Loucy (cell line): ENCODE measurements at regions not wholly inside any gene's neighbourhood (a gene's known extent, or its start where the extent isn't known, plus 50 kb on each side); places are given as distances from the start of the nearest gene placed in this dataset.

Experiments used
- H2AFZ ChIP-seq: fragments of 200-600 bp; sonication (generic); 2 replicates; pipeline ENCODE4 v1.6.0; 2016; ENCODE audit warnings: antibody characterized with exemption, mild to moderate bottlenecking, low read length, moderate library complexity
- H3F3A ChIP-seq: fragments of 200-600 bp; 2 replicates; pipeline ENCODE4 v1.6.0; 2016; ENCODE audit warnings: antibody characterized with exemption, low read depth, mild to moderate bottlenecking
- H3K27me3 ChIP-seq: fragments of 200-600 bp; sonication (generic); 2 replicates; pipeline ENCODE4 v1.6.1; 2014; ENCODE audit warnings: low read length, mild to moderate bottlenecking; ENCODE audit not compliant: insufficient read depth, poor library complexity, severe bottlenecking
- H3K36me3 ChIP-seq: fragments of 200-600 bp; sonication (generic); 2 replicates; pipeline ENCODE4 v1.6.1; 2016; ENCODE audit warnings: low read length; ENCODE audit not compliant: insufficient read depth
- H3K4me1 ChIP-seq: fragments of 200-600 bp; sonication (generic); 2 replicates; pipeline ENCODE4 v1.5.1; 2014; ENCODE audit warnings: low read length, mild to moderate bottlenecking; ENCODE audit not compliant: insufficient read depth, poor library complexity, severe bottlenecking
- H3K4me2 ChIP-seq: fragments of 200-600 bp; sonication (generic); 2 replicates; pipeline ENCODE4 v1.6.0; 2014; ENCODE audit warnings: antibody characterized with exemption, low read length, low read depth, mild to moderate bottlenecking; ENCODE audit not compliant: poor library complexity, severe bottlenecking
- H3K4me3 ChIP-seq: fragments of 200-600 bp; sonication (generic); 2 replicates; pipeline ENCODE4 v1.5.1; 2014; ENCODE audit warnings: low read length, mild to moderate bottlenecking, mixed read lengths; ENCODE audit not compliant: poor library complexity, severe bottlenecking
- H3K79me2 ChIP-seq: fragments of 200-600 bp; sonication (generic); 2 replicates; pipeline ENCODE4 v1.6.1; 2014; ENCODE audit warnings: low read length; ENCODE audit not compliant: insufficient read depth
- H3K9ac ChIP-seq: fragments of 200-600 bp; sonication (generic); 2 replicates; pipeline ENCODE4 v1.6.0; 2014; ENCODE audit warnings: mild to moderate bottlenecking, low read depth, low read length, moderate library complexity; ENCODE audit not compliant: poor library complexity, severe bottlenecking
- H3K9me2 ChIP-seq: fragments of 200-600 bp; sonication (generic); replicated peaks from 2 replicates; pipeline ENCODE4 v1.6.1; 2016; ENCODE audit warnings: low read depth, low read length, mixed read lengths
- H3K9me3 ChIP-seq: fragments of 200-600 bp; sonication (generic); 2 replicates; pipeline ENCODE4 v1.6.1; 2014; ENCODE audit warnings: mild to moderate bottlenecking, antibody characterized with exemption, low read length, low read depth; ENCODE audit not compliant: insufficient read depth
- H4K20me1 ChIP-seq: fragments of 200-600 bp; sonication (generic); 2 replicates; pipeline ENCODE4 v1.6.0; 2014; ENCODE audit warnings: antibody characterized with exemption, low read length, mild to moderate bottlenecking; ENCODE audit not compliant: insufficient read depth, poor library complexity, severe bottlenecking
- CTCF ChIP-seq: fragments of 200-600 bp; sonication (generic); conservative IDR thresholded peaks from 2 replicates; pipeline ENCODE4 v1.5.1; 2014; ENCODE audit warnings: mild to moderate bottlenecking, antibody characterized with exemption, low read length
- EZH2phosphoT487 ChIP-seq: fragments of 200-600 bp; IDR thresholded peaks from 2 replicates; pipeline ENCODE4 v1.6.1; 2018; ENCODE audit warnings: antibody characterized with exemption, mild to moderate bottlenecking, moderate library complexity, borderline replicate concordance

DNA sequence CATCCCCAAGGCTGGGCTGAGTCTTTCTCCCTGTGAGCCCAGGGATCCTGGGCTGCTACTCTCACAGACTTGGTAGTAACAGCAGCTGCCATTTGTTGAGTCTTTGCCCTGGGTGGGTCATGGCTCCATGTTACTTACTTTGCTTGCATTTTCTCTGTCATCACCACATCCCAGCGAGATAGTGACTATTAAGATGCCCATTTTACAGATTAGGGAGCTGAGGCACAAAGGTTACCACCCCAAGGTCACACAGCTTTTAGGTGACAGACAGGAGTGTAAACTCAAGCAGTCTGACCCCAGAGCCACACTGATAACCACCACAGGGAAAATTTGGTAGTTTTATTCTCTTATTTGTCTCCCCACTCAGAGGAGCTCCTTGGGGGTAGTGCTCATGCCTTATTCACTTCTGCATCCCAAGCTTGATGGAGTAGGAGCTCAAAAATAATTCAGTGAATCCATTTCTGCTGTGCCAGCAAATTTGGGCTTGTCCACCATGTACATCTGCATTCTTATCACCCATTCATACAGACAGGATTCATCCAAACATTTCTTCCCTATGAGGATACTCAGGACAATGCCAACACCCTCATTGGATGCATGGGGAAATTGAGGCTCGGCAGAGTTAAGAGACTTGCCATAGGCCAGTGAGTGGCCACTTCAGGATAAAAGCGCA lies 263.2 kb downstream of the CBLN1 start:
- Histone ChIP-seq H3K9ac (no peak overlapping the region), H3K9me2 (no peaks in the 10 kb centered on the region), H3K4me2 (no peak overlapping the region), H3K9me3 (no peaks in the 10 kb centered on the region), H3K4me1 (no peaks in the 10 kb centered on the region), H3K79me2 (no peaks in the 10 kb centered on the region), H2AFZ (no peak overlapping the region), H4K20me1 (no peaks in the 10 kb centered on the region), H3K36me3 (no peaks in the 10 kb centered on the region), H3K4me3 (no peak overlapping the region), H3K27me3 (no peaks in the 10 kb centered on the region), H3F3A (no peaks in the 10 kb centered on the region)
- TF ChIP-seq EZH2phosphoT487 (no peak), CTCF (no peak)

GRCh38 chr16:49017501-49017900 lies 264.1 kb downstream of the CBLN1 start:
- Histone ChIP-seq H4K20me1 (no peaks in the 10 kb centered on the region), H3K4me3 (no peak overlapping the region), H3K79me2 (no peaks in the 10 kb centered on the region), H2AFZ (no peak overlapping the region), H3K36me3 (no peaks in the 10 kb centered on the region), H3F3A (no peaks in the 10 kb centered on the region), H3K4me2 (no peak overlapping the region), H3K27me3 (no peaks in the 10 kb centered on the region), H3K9me2 (no peaks in the 10 kb centered on the region), H3K4me1 (no peaks in the 10 kb centered on the region), H3K9me3 (no peaks in the 10 kb centered on the region), H3K9ac (no peak overlapping the region)
- TF ChIP-seq CTCF, result no peak
- TF ChIP-seq EZH2phosphoT487, result no peak

- Histone ChIP-seq H2AFZ (no peak overlapping the region), H3F3A (no peaks in the 10 kb centered on the region), H3K9me2 (no peaks in the 10 kb centered on the region), H3K4me1 (no peaks in the 10 kb centered on the region), H3K79me2 (no peaks in the 10 kb centered on the region), H3K9me3 (no peaks in the 10 kb centered on the region), H3K36me3 (no peaks in the 10 kb centered on the region), H4K20me1 (no peaks in the 10 kb centered on the region), H3K4me3 (no peak overlapping the region), H3K9ac (no peak overlapping the region), H3K4me2 (no peak overlapping the region), H3K27me3 (no peaks in the 10 kb centered on the region)
- no peak for TF ChIP-seq CTCF
- TF ChIP-seq EZH2phosphoT487, result no peak
Observed at GRCh38 chr16:49016461-49016860, 265.2 kb downstream of the CBLN1 start.
